GM12875 (cell line): ENCODE measurements at regions not wholly inside any gene's neighbourhood (a gene's known extent, or its start where the extent isn't known, plus 50 kb on each side); places are given as distances from the start of the nearest gene placed in this dataset.

Experiments used
- H3K4me3 ChIP-seq: one replicate; pipeline ENCODE4 v1.5.1; 2011; ENCODE audit warnings: low read depth, low read length, control low read depth
- TF ChIP-seq, protein P1 (sequence below): IDR thresholded peaks from 2 replicates; pipeline ENCODE4 v1.5.1; 2011; ENCODE audit warnings: low read depth, mild to moderate bottlenecking, control low read depth, inconsistent platforms, low read length, moderate library complexity, borderline replicate concordance; ENCODE audit not compliant: insufficient read depth

DNA sequence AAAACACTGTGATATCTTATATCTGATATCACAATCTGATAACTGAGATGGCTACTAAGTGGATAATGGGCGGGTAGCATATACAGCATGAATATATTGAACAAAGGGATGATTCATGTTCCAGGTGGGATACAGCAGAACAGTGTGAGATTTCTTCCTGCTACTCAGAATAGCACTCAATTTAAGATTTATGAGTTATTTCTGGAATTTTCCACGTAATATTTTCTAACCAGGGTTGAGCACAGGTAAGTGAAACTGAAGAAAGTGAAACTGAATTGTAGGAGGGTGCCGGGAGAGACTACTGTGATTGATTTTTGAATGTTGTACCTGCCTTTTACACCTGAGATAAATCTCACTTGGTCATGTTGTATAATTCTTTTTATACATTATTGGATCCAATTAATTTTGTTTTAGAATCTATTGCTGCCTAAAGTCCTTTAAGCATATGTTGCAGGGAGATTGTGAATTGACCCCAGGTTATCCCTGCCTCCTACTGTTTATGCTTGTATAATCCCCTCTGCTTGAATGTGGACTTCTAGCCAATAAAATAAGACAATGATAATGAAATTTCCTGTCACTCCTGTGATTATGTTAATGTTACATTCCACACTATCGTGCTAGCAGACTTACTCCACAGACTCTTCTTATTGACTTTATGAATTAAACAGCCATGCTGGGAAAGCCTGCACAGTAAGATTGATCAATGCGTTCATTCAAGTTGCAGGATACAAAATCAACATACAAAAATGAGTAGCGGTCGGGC lies 67.6 kb upstream of the RBBP8 start:
- no peak overlapping the region for H3K4me3 ChIP-seq
- TF ChIP-seq, protein P1, sequence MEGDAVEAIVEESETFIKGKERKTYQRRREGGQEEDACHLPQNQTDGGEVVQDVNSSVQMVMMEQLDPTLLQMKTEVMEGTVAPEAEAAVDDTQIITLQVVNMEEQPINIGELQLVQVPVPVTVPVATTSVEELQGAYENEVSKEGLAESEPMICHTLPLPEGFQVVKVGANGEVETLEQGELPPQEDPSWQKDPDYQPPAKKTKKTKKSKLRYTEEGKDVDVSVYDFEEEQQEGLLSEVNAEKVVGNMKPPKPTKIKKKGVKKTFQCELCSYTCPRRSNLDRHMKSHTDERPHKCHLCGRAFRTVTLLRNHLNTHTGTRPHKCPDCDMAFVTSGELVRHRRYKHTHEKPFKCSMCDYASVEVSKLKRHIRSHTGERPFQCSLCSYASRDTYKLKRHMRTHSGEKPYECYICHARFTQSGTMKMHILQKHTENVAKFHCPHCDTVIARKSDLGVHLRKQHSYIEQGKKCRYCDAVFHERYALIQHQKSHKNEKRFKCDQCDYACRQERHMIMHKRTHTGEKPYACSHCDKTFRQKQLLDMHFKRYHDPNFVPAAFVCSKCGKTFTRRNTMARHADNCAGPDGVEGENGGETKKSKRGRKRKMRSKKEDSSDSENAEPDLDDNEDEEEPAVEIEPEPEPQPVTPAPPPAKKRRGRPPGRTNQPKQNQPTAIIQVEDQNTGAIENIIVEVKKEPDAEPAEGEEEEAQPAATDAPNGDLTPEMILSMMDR, result no peak

DNA sequence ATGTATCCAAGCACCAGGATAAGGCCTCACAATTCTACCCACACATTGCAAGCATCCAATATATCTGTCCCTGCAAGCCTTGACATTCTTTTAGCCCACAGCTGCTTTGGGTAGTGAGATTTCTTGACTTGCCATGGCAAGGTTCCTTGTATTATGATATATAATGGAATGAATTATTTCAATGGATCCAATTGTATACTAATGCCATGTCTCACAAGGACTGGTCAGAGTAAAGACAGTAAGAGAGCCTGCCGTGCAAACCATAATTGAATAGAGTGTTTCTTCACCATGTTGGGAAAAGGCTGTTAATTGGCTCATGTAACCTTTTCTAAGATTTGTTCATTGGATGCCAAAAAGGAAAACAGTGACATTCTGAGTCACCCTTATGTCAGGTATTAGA lies 64.3 kb upstream of the RBBP8 start:
- TF ChIP-seq, protein P1, result no peak
- no peak overlapping the region for H3K4me3 ChIP-seq

DNA sequence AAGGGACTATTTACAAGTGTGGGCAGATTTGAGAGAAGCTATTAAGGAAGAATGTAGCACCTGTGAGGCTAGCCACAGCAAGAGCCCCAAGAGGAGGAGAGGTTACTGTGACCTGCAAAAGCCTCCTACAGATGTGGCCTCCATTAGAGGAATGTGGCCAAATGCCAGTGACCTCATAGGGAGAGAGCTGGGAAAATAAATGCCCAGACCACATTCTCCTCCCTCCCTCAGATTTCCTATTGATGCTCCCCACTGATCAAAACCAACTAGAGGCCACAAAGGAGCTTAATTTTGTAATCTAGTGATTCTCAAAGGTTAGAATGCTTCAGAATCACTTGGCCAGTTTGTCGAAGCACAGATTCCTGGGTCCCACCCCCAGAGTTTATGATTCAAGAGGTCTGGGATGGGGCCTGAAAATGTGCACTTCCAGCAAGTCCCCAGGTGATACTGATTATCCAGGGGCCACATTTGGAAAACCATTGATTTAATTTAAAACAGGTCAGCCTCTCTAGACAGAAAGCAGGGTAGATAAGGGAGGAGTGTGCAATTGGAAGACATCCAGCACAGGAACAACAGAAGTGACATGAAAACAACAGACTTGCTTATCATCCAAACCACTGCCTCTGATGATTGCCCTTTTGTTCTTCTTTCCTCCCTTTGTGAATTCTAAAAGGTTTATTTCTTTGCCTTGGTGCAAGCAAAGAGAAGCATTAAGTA lies 61.2 kb upstream of the RBBP8 start:
- TF ChIP-seq, protein P1, result no peak
- no peak overlapping the region for H3K4me3 ChIP-seq

DNA sequence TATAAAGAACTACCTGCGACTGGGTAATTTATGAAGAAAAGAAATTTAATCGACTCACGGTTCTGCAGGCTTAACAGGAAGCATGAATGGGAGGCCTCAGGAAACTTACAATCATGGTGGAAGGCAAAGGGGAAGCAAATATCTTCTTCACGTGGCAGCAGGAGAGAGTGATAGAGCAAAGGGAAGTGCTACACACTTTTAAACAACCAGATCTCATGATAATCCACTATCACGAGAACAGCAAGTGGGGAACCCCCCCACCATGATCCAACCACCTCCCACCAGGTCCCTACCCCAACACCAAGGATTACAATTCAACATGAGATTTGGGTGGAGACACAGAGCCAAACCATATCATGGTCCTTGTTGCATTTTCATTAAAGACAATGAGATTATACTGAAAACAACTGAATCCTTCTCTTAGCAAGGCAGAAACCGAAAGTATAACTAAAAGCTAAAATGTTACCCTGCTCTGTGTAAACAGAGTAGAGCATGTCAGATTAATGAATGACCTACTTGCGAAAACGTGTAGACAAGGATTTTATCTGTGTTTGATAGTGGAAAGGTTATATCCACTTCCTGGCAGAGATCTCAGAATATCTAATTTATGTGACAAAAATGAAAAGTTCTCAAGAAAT lies 60.1 kb upstream of the RBBP8 start:
- H3K4me3 ChIP-seq, result no peak overlapping the region
- TF ChIP-seq, protein P1, result no peak

DNA sequence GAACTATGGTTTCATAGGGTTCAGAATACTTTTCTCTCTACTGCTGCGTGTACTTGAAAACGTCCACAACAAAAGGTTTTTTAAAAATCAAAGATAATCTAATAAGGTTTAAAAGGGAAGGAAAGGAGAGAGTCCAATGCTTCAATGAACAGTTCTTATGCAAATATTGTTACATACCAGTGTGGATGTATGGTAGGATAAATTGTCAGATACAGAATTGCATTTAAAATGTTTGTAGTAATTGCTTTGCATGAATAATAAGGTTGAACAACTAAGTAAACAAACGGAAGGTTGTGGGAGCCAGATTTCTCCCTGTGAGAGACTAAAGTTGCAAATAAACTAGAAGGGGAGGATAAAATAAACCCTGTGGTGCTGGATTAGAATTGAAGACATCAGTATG lies 53.8 kb upstream of the RBBP8 start:
- H3K4me3 ChIP-seq, result no peak overlapping the region
- TF ChIP-seq, protein P1, result no peak

DNA sequence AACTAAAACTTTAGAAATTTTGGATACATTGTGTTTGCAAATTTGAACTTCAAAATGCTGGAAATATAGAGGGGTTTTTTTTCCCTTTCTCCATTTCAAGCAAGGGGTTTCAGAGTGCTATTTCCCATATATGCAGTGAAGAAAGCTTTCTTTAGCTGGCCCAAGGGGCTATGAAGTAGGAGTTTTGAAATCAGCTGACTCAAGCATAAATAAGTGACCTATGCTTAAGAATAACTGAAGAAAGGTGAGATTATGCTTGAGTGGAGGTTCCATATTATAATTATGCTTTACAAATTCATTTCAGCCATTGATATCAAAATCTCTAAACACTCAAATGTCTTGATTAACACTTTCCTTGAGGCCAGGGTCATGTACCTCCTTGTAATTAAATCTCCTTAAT lies 51.0 kb upstream of the RBBP8 start:
- H3K4me3 ChIP-seq, result no peak overlapping the region
- TF ChIP-seq, protein P1, result no peak
